BE2C (cell line): ENCODE measurements at regions not wholly inside any gene's neighbourhood (a gene's known extent, or its start where the extent isn't known, plus 50 kb on each side); places are given as distances from the start of the nearest gene placed in this dataset.

Experiments
- DNase-seq: peaks from one replicate; pipeline ENCODE4 v3.0.0-alpha.2; 2020
- H3K27me3 ChIP-seq: fragments of 250-450 bp; sonication (Bioruptor Pico); 2 replicates; pipeline ENCODE4 v1.5.1; 2020; ENCODE audit warnings: mild to moderate bottlenecking
- H3K36me3 ChIP-seq: fragments of 250-450 bp; sonication (Bioruptor Pico); 2 replicates; pipeline ENCODE4 v1.5.1; 2020; ENCODE audit warnings: mild to moderate bottlenecking
- H3K4me1 ChIP-seq: fragments of 250-450 bp; sonication (Bioruptor Pico); 2 replicates; pipeline ENCODE4 v1.5.1; 2020
- H3K4me3 ChIP-seq: 2 replicates; pipeline ENCODE4 v1.5.1; 2011; ENCODE audit warnings: low read depth, low read length
- H3K9me3 ChIP-seq: fragments of 250-450 bp; sonication (Bioruptor Pico); 2 replicates; pipeline ENCODE4 v1.5.1; 2020
- CTCF ChIP-seq: IDR thresholded peaks from 2 replicates; pipeline ENCODE4 v1.5.1; 2012; ENCODE audit warnings: mild to moderate bottlenecking, low read depth, low read length

DNA sequence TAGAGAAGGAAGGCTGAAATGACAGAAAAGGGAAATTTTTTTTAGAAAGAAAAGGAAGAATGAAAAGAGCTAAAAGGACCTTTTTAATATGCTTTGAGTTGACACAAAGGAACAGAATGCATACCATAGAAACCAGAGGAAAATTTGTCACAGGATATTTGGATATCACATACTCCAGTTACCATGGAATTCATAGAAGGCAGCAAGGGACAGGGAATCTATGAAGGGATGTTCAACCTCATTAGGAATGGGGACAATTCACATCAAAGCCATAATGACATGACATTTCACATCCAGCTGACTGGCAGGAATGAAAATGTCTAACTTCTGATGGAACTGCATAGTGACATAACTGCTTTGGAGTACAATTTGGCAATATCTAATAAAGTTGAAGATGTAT lies 469.4 kb downstream of the CCER1 start:
- H3K4me1 ChIP-seq: no peaks in the 10 kb centered on the region; the same call in 1 of the 2 replicates
- H3K9me3 ChIP-seq: no peaks in the 10 kb centered on the region
- TF ChIP-seq CTCF: no peak
- DNase-seq: no peak
- H3K4me3 ChIP-seq: no peak overlapping the region
- H3K36me3 ChIP-seq: no peaks in the 10 kb centered on the region
- no peaks in the 10 kb centered on the region for H3K27me3 ChIP-seq

DNA sequence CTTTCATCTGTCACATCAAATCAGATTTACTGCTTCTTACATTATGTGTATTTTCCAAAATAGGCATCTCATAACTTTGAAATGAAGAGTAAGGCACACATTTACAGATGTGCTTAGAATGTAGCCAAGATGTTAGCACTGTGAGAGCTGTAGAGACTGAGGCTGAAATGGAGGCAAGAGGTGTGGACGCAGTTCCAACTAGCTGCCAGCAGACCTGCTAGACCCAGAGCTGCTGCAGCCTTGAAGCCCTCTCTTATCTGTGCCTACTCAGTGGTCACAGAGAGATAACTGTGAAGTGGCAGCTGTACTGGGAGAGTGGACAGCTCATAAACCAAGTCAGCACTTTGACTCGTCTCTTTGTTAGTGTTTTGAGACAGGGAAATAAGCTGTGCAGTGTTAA lies 470.9 kb downstream of the CCER1 start:
- H3K27me3 ChIP-seq: no peaks in the 10 kb centered on the region
- H3K4me1 ChIP-seq: no peaks in the 10 kb centered on the region; the same call in 1 of the 2 replicates
- no peak for TF ChIP-seq CTCF
- no peaks in the 10 kb centered on the region for H3K9me3 ChIP-seq
- no peaks in the 10 kb centered on the region for H3K36me3 ChIP-seq
- no peak overlapping the region for H3K4me3 ChIP-seq
- DNase-seq: peak; percentile 38

- Histone ChIP-seq H3K4me3 (no peak overlapping the region), H3K9me3 (no peaks in the 10 kb centered on the region; the same call in 1 of the 2 replicates), H3K4me1 (no peaks in the 10 kb centered on the region; the same call in 1 of the 2 replicates), H3K36me3 (no peaks in the 10 kb centered on the region), H3K27me3 (no peaks in the 10 kb centered on the region)
- TF ChIP-seq CTCF: no peak
- DNase-seq: no peak
Observed at GRCh38 chr12:90481748-90482147, 473.2 kb downstream of the CCER1 start.

- Histone ChIP-seq H3K4me3 (no peak overlapping the region), H3K4me1 (no peaks in the 10 kb centered on the region; the same call in 1 of the 2 replicates), H3K36me3 (no peaks in the 10 kb centered on the region), H3K9me3 (no peaks in the 10 kb centered on the region; the same call in 1 of the 2 replicates), H3K27me3 (no peaks in the 10 kb centered on the region)
- TF ChIP-seq CTCF: no peak
- DNase-seq: no peak
Observed at GRCh38 chr12:90479237-90479636, 475.7 kb downstream of the CCER1 start.

DNA sequence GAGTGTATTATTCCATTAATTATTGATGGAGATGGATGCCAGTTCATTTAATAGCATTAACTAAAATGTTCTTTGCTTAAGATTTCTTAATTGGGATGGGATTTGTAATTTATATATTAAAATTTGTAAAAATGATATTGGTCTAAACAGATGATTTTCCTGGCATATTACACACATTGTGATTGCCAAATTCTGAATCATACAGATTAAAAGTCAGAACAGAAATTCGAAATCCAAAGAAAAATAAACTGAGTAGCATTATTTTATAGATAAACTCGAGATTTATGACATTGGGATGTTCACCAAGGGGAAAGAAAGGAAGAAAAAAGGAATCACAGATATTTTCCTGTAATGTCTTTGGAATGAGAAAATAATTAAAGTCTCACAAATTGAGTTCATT lies 481.1 kb downstream of the CCER1 start:
- Histone ChIP-seq H3K4me1 (no peaks in the 10 kb centered on the region), H3K4me3 (no peak overlapping the region), H3K9me3 (no peaks in the 10 kb centered on the region; the same call in 1 of the 2 replicates), H3K36me3 (no peaks in the 10 kb centered on the region), H3K27me3 (no peaks in the 10 kb centered on the region)
- no peak for TF ChIP-seq CTCF
- DNase-seq: no peak

DNA sequence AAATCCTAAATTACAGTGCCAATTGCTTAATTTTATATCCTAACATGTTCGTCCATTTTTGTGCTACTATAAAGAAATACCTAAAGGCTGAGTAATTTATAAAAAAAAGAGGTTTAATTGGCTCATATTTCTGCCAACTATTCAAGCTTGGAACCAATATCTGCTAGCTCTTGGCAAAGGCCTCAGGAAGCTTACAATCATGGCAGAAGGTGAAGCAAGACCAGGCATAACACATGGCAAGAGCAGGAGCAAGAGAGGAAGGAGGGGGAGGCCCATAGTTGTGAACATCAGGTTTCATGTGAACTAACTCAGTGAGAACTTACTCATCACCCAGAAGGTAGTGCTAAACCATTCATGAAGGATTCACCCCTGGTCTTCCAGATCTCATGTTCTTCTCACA lies 494.3 kb downstream of the CCER1 start:
- Histone ChIP-seq H3K4me3 (no peak overlapping the region), H3K9me3 (no peaks in the 10 kb centered on the region), H3K27me3 (no peaks in the 10 kb centered on the region), H3K36me3 (no peaks in the 10 kb centered on the region), H3K4me1 (no peaks in the 10 kb centered on the region)
- TF ChIP-seq CTCF: no peak
- no peak for DNase-seq
